Kidney (tissue), 13 donors: ENCODE measurements at regions not wholly inside any gene's neighbourhood (a gene's known extent, or its start where the extent isn't known, plus 50 kb on each side); places are given as distances from the start of the nearest gene placed in this dataset.
"Not testable (repeated sequence)": the region's sequence is repeated elsewhere in the genome, so short reads cannot be mapped to it uniquely, and the experiment has no call there.

Experiments
- DNase-seq, 5 donors: peaks; one replicate each; pipeline ENCODE4 v3.0.0-alpha.2; 2013 to 2020
- FAIRE-seq: peaks from 2 replicates; lab custom pipeline; 2012; peaks lifted over from hg19 to GRCh38; lab: Jason Lieb, UNC
- H3K27ac ChIP-seq, 2 donors: one replicate each; pipeline ENCODE4 v1.7.0; 2013; ENCODE audit warnings: low read depth in 2 of 2, low read length in 2 of 2, inconsistent platforms in 1 of 2
- H3K27me3 ChIP-seq: one replicate; pipeline ENCODE4 v1.7.1; 2013; ENCODE audit warnings: low read length, inconsistent platforms; ENCODE audit not compliant: control insufficient read depth, insufficient read depth
- H3K36me3 ChIP-seq, 3 donors: one replicate each; pipeline versions ENCODE4 v1.7.0 to v1.7.1; 2013; ENCODE audit warnings: low read length in 3 of 3, control low read depth in 1 of 3, inconsistent platforms in 1 of 3; ENCODE audit not compliant: insufficient read depth in 3 of 3, control insufficient read depth in 2 of 3
- H3K4me1 ChIP-seq, 3 donors: one replicate each; pipeline versions ENCODE4 v1.7.0 to v1.7.1; 2013; ENCODE audit warnings: low read length in 3 of 3, inconsistent platforms in 1 of 3, low read depth in 1 of 3; ENCODE audit not compliant: control insufficient read depth in 2 of 3, insufficient read depth in 2 of 3
- H3K4me3 ChIP-seq, 3 donors: one replicate each; pipeline versions ENCODE4 v1.7.0 to v1.8.1; 2013; ENCODE audit warnings: low read length in 3 of 3, control low read depth in 1 of 3, inconsistent platforms in 1 of 3
- H3K9ac ChIP-seq, 3 donors: one replicate each; pipeline versions ENCODE4 v1.7.0 to v1.7.1; 2013; ENCODE audit warnings: low read length in 3 of 3, control low read depth in 1 of 3, inconsistent platforms in 1 of 3
- H3K9me3 ChIP-seq, 3 donors: one replicate each; pipeline versions ENCODE4 v1.7.0 to v1.7.1; 2013; ENCODE audit warnings: low read length in 3 of 3, control low read depth in 1 of 3, inconsistent platforms in 1 of 3; ENCODE audit not compliant: control insufficient read depth in 2 of 3, insufficient read depth in 1 of 3
- CTCF ChIP-seq: IDR thresholded peaks from 3 replicates; pipeline ENCODE4 v1.5.1; 2012; ENCODE audit warnings: mild to moderate bottlenecking, moderate library complexity, borderline replicate concordance; ENCODE audit not compliant: insufficient read depth; ENCODE audit errors: extremely low read depth
- intact Hi-C: fragments of 100-400 bp; cut with DNase I; formaldehyde crosslinking; loops from one replicate; pipeline ENCODE4 v1.11.1; 2022
- donor health status: control.
- donor health status: control.
- donor health status: control.
- donor health status: control.
- donor health status: control.
- donor health status: DM: yes; HTN: yes; CAD: no.
- donor health status: Normal renal cell carcinoma (clear cell type).

GRCh38 chr3:191980443-191980842 lies 519.5 kb downstream of the PYDC2 start:
- Histone ChIP-seq H3K4me3 (no peak overlapping the region), H3K27me3 (no peaks in the 10 kb centered on the region), H3K27ac (no peak overlapping the region), H3K9me3 (no peaks in the 10 kb centered on the region), H3K9ac (no peak overlapping the region), H3K4me1 (no peaks in the 10 kb centered on the region), H3K36me3 (no peaks in the 10 kb centered on the region)
- DNase-seq, result no peak
- no peak for FAIRE-seq
- intact Hi-C loops, result no loop called here
- no peak for TF ChIP-seq CTCF

GRCh38 chr3:191982481-191982880 lies 521.5 kb downstream of the PYDC2 start:
- no peaks in the 10 kb centered on the region for H3K4me1 ChIP-seq
- TF ChIP-seq CTCF, result no peak
- intact Hi-C loops, result no loop called here
- no peak for DNase-seq
- H3K27me3 ChIP-seq, result no peaks in the 10 kb centered on the region
- H3K9me3 ChIP-seq, result no peaks in the 10 kb centered on the region
- no peak overlapping the region for H3K9ac ChIP-seq
- H3K27ac ChIP-seq, result no peak overlapping the region
- no peaks in the 10 kb centered on the region for H3K36me3 ChIP-seq
- FAIRE-seq, result no peak
- H3K4me3 ChIP-seq, result no peak overlapping the region

GRCh38 chr3:191985691-191986090 lies 524.7 kb downstream of the PYDC2 start:
- FAIRE-seq (no peak), DNase-seq (no peak)
- Histone ChIP-seq H3K9ac (no peak overlapping the region), H3K4me1 (no peaks in the 10 kb centered on the region), H3K4me3 (no peak overlapping the region), H3K27ac (no peak overlapping the region), H3K36me3 (no peaks in the 10 kb centered on the region), H3K27me3 (no peaks in the 10 kb centered on the region), H3K9me3 (no peaks in the 10 kb centered on the region)
- TF ChIP-seq CTCF, result no peak
- intact Hi-C loops, result no loop called here

GRCh38 chr3:191987831-191988350 lies 526.9 kb downstream of the PYDC2 start:
- no peak for TF ChIP-seq CTCF
- no peak overlapping the region for H3K4me3 ChIP-seq
- intact Hi-C loops, result no loop called here
- no peak for DNase-seq
- H3K9ac ChIP-seq, result no peak overlapping the region
- no peaks in the 10 kb centered on the region for H3K4me1 ChIP-seq
- H3K9me3 ChIP-seq, result no peaks in the 10 kb centered on the region
- H3K27ac ChIP-seq, result no peak overlapping the region
- no peaks in the 10 kb centered on the region for H3K36me3 ChIP-seq
- no peak for FAIRE-seq
- H3K27me3 ChIP-seq, result no peaks in the 10 kb centered on the region

- H3K36me3 ChIP-seq, H3K27me3 ChIP-seq, H3K9me3 ChIP-seq, H3K9ac ChIP-seq, H3K4me1 ChIP-seq, H3K4me3 ChIP-seq, DNase-seq, intact Hi-C loops, FAIRE-seq, H3K27ac ChIP-seq: not testable (repeated sequence)
These were observed 533.0 kb downstream of the PYDC2 start for GRCh38 chr3:191993952-191994351.
